ENCODE measurements at regions not wholly inside any gene's neighbourhood (a gene's known extent, or its start where the extent isn't known, plus 50 kb on each side); places are given as distances from the start of the nearest gene placed in this dataset.

- TF ChIP-seq CTCF (conservative IDR thresholded peaks at IDR 0.05; ENCODE audit: low read length), result no peak
- no peak for TF ChIP-seq EZH2phosphoT487 (IDR thresholded peaks at IDR 0.05; ENCODE audit: borderline replicate concordance)
Observed at GRCh38 chr17:13160296-13160695, 142.5 kb upstream of the ELAC2 start.
